Esophagus squamous epithelium (tissue), 5 donors: ENCODE measurements at regions not wholly inside any gene's neighbourhood (a gene's known extent, or its start where the extent isn't known, plus 50 kb on each side); places are given as distances from the start of the nearest gene placed in this dataset.

Experiments
- DNase-seq: peaks from one replicate; lab custom pipeline; 2025; lab: John Stamatoyannopoulos, UW
- H3K27ac ChIP-seq, 4 donors: fragments of 200-600 bp; sonication (generic); one replicate each; pipeline ENCODE4 v1.5.1; 2016 to 2019; ENCODE audit warnings: mild to moderate bottlenecking in 1 of 4
- H3K27me3 ChIP-seq, 4 donors: fragments of 200-600 bp; sonication (generic); 1 replicate in 3 of 4; 2 replicates in 1 of 4; pipeline versions ENCODE4 v1.5.1 to v1.6.0; 2017 to 2021; ENCODE audit warnings: antibody characterized with exemption in 1 of 4
- H3K36me3 ChIP-seq, 3 donors: fragments of 200-600 bp; sonication (generic); one replicate each; pipeline ENCODE4 v1.5.1; 2016 to 2019
- H3K4me1 ChIP-seq, 3 donors: fragments of 200-600 bp; sonication (generic); one replicate each; pipeline ENCODE4 v1.5.1; 2017 to 2019
- H3K4me3 ChIP-seq, 4 donors: fragments of 200-600 bp; sonication (generic); 1 replicate in 3 of 4; 2 replicates in 1 of 4; pipeline ENCODE4 v1.5.1; 2016 to 2019; ENCODE audit warnings: mild to moderate bottlenecking in 2 of 4, moderate library complexity in 1 of 4
- H3K9me3 ChIP-seq, 3 donors: fragments of 200-600 bp; sonication (generic); one replicate each; pipeline ENCODE4 v1.5.1; 2016 to 2019
- CTCF ChIP-seq, 6 experiments: fragments of 450-650 bp in 4 of 6; fragments of 200-600 bp in 2 of 6; sonication (generic) in 2 of 6; IDR thresholded peaks; one replicate each; pipeline ENCODE4 v1.5.1; 2016 to 2019; ENCODE audit warnings: antibody characterized with exemption in 6 of 6, mild to moderate bottlenecking in 4 of 6, moderate library complexity in 4 of 6
- POLR2A ChIP-seq, 4 donors: fragments of 450-650 bp; IDR thresholded peaks; one replicate each; pipeline ENCODE4 v1.6.1; 2017; ENCODE audit warnings: antibody characterized with exemption in 4 of 4, mild to moderate bottlenecking in 4 of 4, moderate library complexity in 3 of 4
- WGBS, 2 donors: methylation state at CpG; one replicate each; pipeline ENCODE4 v1.1.5; 2018; 5-methylcytosine and 5-hydroxymethylcytosine counted together
- intact Hi-C: fragments of 100-400 bp; cut with DNase I; formaldehyde crosslinking; loops from one replicate; pipeline ENCODE4 v1.15.0; 2022
- donor health status: DM: yes; HTN: yes; CAD: no.

- no peak for DNase-seq
- Histone ChIP-seq H3K36me3 (no peaks in the 10 kb centered on the region), H3K27ac (no peak overlapping the region), H3K4me3 (no peak overlapping the region), H3K4me1 (no peaks in the 10 kb centered on the region), H3K27me3 (no peaks in the 10 kb centered on the region), H3K9me3 (no peaks in the 10 kb centered on the region)
- WGBS, 2 donors = 68 to 78% methylated on average over 2 of the region's 2 CpGs
- intact Hi-C loops = no loop called here
- TF ChIP-seq POLR2A (IDR thresholded peaks at IDR 0.05) = no peak
- no peak for TF ChIP-seq CTCF (IDR thresholded peaks at IDR 0.05)
Measured at GRCh38 chr7:52504561-52504960, 530.9 kb upstream of the POM121L12 start.

GRCh38 chr7:52502281-52502680 is 533.2 kb upstream of the POM121L12 start:
- TF ChIP-seq POLR2A (IDR thresholded peaks at IDR 0.05) = no peak
- DNase-seq = no peak
- Histone ChIP-seq H3K4me1 (no peaks in the 10 kb centered on the region), H3K9me3 (no peaks in the 10 kb centered on the region), H3K27me3 (no peaks in the 10 kb centered on the region), H3K27ac (no peak overlapping the region), H3K4me3 (no peak overlapping the region), H3K36me3 (no peaks in the 10 kb centered on the region)
- WGBS, 2 donors = 47 to 52% methylated on average over 3 to 4 of the region's 4 CpGs
- intact Hi-C loops = no loop called here

GRCh38 chr7:52501696-52502095 is 533.7 kb upstream of the POM121L12 start:
- Histone ChIP-seq H3K4me3 (no peak overlapping the region), H3K4me1 (no peaks in the 10 kb centered on the region), H3K27ac (no peak overlapping the region), H3K36me3 (no peaks in the 10 kb centered on the region), H3K27me3 (no peaks in the 10 kb centered on the region), H3K9me3 (no peaks in the 10 kb centered on the region)
- intact Hi-C loops = no loop called here
- no peak for TF ChIP-seq POLR2A (IDR thresholded peaks at IDR 0.05)
- no peak for TF ChIP-seq CTCF (IDR thresholded peaks at IDR 0.05)
- DNase-seq = no peak
- 55 to 63% methylated on average over 2 of the region's 2 CpGs for WGBS, 2 donors

- H3K27me3 ChIP-seq = no peaks in the 10 kb centered on the region
- intact Hi-C loops = no loop called here
- WGBS, 2 donors = 8 to 21% methylated on average over 3 of the region's 3 CpGs
- no peaks in the 10 kb centered on the region for H3K9me3 ChIP-seq
- no peak overlapping the region for H3K4me3 ChIP-seq
- no peaks in the 10 kb centered on the region for H3K4me1 ChIP-seq
- H3K36me3 ChIP-seq = no peaks in the 10 kb centered on the region
- no peak overlapping the region for H3K27ac ChIP-seq
- TF ChIP-seq POLR2A (IDR thresholded peaks at IDR 0.05) (no peak), CTCF (IDR thresholded peaks at IDR 0.05) (no peak)
- DNase-seq = no peak
Measured at GRCh38 chr7:52500841-52501240, 534.6 kb upstream of the POM121L12 start.

GRCh38 chr7:52498366-52498765 is 537.1 kb upstream of the POM121L12 start:
- Histone ChIP-seq H3K36me3 (no peaks in the 10 kb centered on the region), H3K27ac (no peak overlapping the region), H3K27me3 (no peaks in the 10 kb centered on the region), H3K4me3 (no peak overlapping the region), H3K9me3 (no peaks in the 10 kb centered on the region), H3K4me1 (no peaks in the 10 kb centered on the region)
- intact Hi-C loops = no loop called here
- TF ChIP-seq POLR2A (IDR thresholded peaks at IDR 0.05) (no peak), CTCF (IDR thresholded peaks at IDR 0.05) (no peak)
- 58 to 60% methylated on average over 1 of the region's 1 CpG for WGBS, 2 donors
- DNase-seq = no peak

GRCh38 chr7:52486267-52486666 is 549.2 kb upstream of the POM121L12 start:
- intact Hi-C loops = no loop called here
- H3K27ac ChIP-seq = no peak overlapping the region
- WGBS, 2 donors = 56 to 61% methylated on average over 3 of the region's 3 CpGs

More at GRCh38 chr7:52486267-52486666, 549.2 kb upstream of the POM121L12 start:
- no peaks in the 10 kb centered on the region for H3K36me3 ChIP-seq
- H3K9me3 ChIP-seq = no peaks in the 10 kb centered on the region
- no peak for DNase-seq
- H3K4me1 ChIP-seq = no peaks in the 10 kb centered on the region
- no peak overlapping the region for H3K4me3 ChIP-seq
- no peak for TF ChIP-seq CTCF (IDR thresholded peaks at IDR 0.05)
- TF ChIP-seq POLR2A (IDR thresholded peaks at IDR 0.05) = no peak
- no peaks in the 10 kb centered on the region for H3K27me3 ChIP-seq
